ENCODE measurements at regions not wholly inside any gene's neighbourhood (a gene's known extent, or its start where the extent isn't known, plus 50 kb on each side); places are given as distances from the start of the nearest gene placed in this dataset.

- peaks cover 13% of the 10 kb centered on the region for H3K4me1 Mint-ChIP-seq (ENCODE audit: low read depth, unreplicated experiment)
- H3K36me3 Mint-ChIP-seq (ENCODE audit: unreplicated experiment), result peaks cover 8% of the 10 kb centered on the region
- no peak overlapping the region for H3K4me3 Mint-ChIP-seq (ENCODE audit: unreplicated experiment)
- peaks cover 1% of the 10 kb centered on the region for H3K27me3 Mint-ChIP-seq (ENCODE audit: unreplicated experiment)
- no peak for TF ChIP-seq CTCF (IDR thresholded peaks at IDR 0.05; ENCODE audit: partially characterized antibody, unreplicated experiment)
- H3K9me3 Mint-ChIP-seq (ENCODE audit: unreplicated experiment), result peaks cover 9% of the 10 kb centered on the region
- no peak for DNase-seq
- no peak overlapping the region for H3K27ac Mint-ChIP-seq (ENCODE audit: unreplicated experiment)
Observed at GRCh38 chr12:19613051-19613535, 173.8 kb downstream of the AEBP2 start.

- no peak for TF ChIP-seq CTCF (IDR thresholded peaks at IDR 0.05; ENCODE audit: partially characterized antibody, unreplicated experiment)
- H3K36me3 Mint-ChIP-seq (ENCODE audit: unreplicated experiment), result peaks cover 8% of the 10 kb centered on the region
- peaks cover 8% of the 10 kb centered on the region for H3K9me3 Mint-ChIP-seq (ENCODE audit: unreplicated experiment)
- no peak for DNase-seq
- peaks cover 1% of the 10 kb centered on the region for H3K27me3 Mint-ChIP-seq (ENCODE audit: unreplicated experiment)
- peaks cover 13% of the 10 kb centered on the region for H3K4me1 Mint-ChIP-seq (ENCODE audit: low read depth, unreplicated experiment)
- no peak overlapping the region for H3K4me3 Mint-ChIP-seq (ENCODE audit: unreplicated experiment)
- peak overlapping the region; percentile 28 for H3K27ac Mint-ChIP-seq (ENCODE audit: unreplicated experiment)
Observed at GRCh38 chr12:19614601-19615383, 175.5 kb downstream of the AEBP2 start.

- H3K27ac Mint-ChIP-seq (ENCODE audit: unreplicated experiment), result peak overlapping the region; percentile 19
- peaks cover 8% of the 10 kb centered on the region for H3K36me3 Mint-ChIP-seq (ENCODE audit: unreplicated experiment)
- H3K9me3 Mint-ChIP-seq (ENCODE audit: unreplicated experiment), result peaks cover 8% of the 10 kb centered on the region
- peaks cover 1% of the 10 kb centered on the region for H3K27me3 Mint-ChIP-seq (ENCODE audit: unreplicated experiment)
- peaks cover 13% of the 10 kb centered on the region for H3K4me1 Mint-ChIP-seq (ENCODE audit: low read depth, unreplicated experiment)
- no peak for DNase-seq
- no peak overlapping the region for H3K4me3 Mint-ChIP-seq (ENCODE audit: unreplicated experiment)
- no peak for TF ChIP-seq CTCF (IDR thresholded peaks at IDR 0.05; ENCODE audit: partially characterized antibody, unreplicated experiment)
Observed at GRCh38 chr12:19615384-19615725, 176.1 kb downstream of the AEBP2 start.

GRCh38 chr12:19616781-19617180, 177.5 kb downstream of the AEBP2 start:
- no peaks in the 10 kb centered on the region for H3K27me3 Mint-ChIP-seq (ENCODE audit: unreplicated experiment)
- peaks cover 4% of the 10 kb centered on the region for H3K9me3 Mint-ChIP-seq (ENCODE audit: unreplicated experiment)
- no peak for DNase-seq
- H3K4me3 Mint-ChIP-seq (ENCODE audit: unreplicated experiment), result no peak overlapping the region
- no peak for TF ChIP-seq CTCF (IDR thresholded peaks at IDR 0.05; ENCODE audit: partially characterized antibody, unreplicated experiment)
- H3K27ac Mint-ChIP-seq (ENCODE audit: unreplicated experiment), result no peak overlapping the region
- H3K36me3 Mint-ChIP-seq (ENCODE audit: unreplicated experiment), result peaks cover 2% of the 10 kb centered on the region
- peaks cover 13% of the 10 kb centered on the region for H3K4me1 Mint-ChIP-seq (ENCODE audit: low read depth, unreplicated experiment)

GRCh38 chr12:19620222-19620621, 180.9 kb downstream of the AEBP2 start:
- Mint-ChIP-seq H3K36me3 (ENCODE audit: unreplicated experiment) (no peaks in the 10 kb centered on the region), H3K27me3 (ENCODE audit: unreplicated experiment) (peaks cover 2% of the 10 kb centered on the region), H3K9me3 (ENCODE audit: unreplicated experiment) (peaks cover 1% of the 10 kb centered on the region), H3K27ac (ENCODE audit: unreplicated experiment) (no peak overlapping the region), H3K4me1 (ENCODE audit: low read depth, unreplicated experiment) (peaks cover 12% of the 10 kb centered on the region), H3K4me3 (ENCODE audit: unreplicated experiment) (no peak overlapping the region)
- no peak for DNase-seq
- TF ChIP-seq CTCF (IDR thresholded peaks at IDR 0.05; ENCODE audit: partially characterized antibody, unreplicated experiment), result no peak
